SHP77 (cell line): ENCODE measurements at regions not wholly inside any gene's neighbourhood (a gene's known extent, or its start where the extent isn't known, plus 50 kb on each side); places are given as distances from the start of the nearest gene placed in this dataset.
A peak's percentile ranks its signal among the peaks of the same experiment; 100 is the strongest.

Experiments
- DNase-seq, 2 experiments: peaks; one replicate each; lab custom pipeline; 2025; lab: John Stamatoyannopoulos, UW

GRCh38 chr3:30945291-30945690 lies 50.8 kb upstream of the GADL1 start:
- no peak for DNase-seq

DNA sequence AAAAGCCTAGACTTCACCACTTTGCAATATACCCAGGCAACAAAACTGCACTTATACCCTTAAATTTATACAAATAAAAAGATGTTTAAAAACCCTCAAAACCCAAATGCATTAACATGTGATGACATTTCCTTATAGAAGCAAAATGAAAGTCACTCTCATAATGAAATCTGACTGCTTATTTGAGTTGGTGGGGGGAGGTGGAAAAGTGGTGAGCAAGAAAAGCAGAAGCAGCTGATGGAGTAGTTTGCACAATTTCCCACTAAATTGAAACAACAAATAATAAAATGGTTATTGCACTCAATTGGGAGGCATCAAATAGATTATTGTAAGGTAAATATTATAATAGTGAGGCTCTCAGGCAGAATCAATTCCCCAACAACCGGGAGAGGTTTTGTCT lies 54.0 kb upstream of the GADL1 start:
- no peak for DNase-seq

DNA sequence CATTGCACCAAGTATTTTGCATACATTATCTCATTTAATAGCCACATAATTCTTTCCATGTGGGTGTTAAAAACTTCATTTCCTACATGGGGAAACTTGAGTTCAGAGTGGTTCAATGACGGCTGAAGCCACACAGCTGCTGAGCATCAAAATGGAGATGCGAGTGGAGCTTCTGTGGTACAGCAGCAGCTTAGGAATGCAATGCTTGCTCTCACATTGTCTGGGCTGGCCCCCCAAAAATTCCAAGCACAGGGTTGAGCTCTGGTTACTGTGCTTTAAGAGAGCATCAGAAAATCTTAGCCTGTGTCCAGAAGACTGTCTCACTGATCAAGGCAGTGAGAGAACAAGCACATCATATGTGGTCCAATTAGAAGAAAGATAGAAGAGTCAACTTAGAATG lies 57.4 kb upstream of the GADL1 start:
- no peak for DNase-seq

DNA sequence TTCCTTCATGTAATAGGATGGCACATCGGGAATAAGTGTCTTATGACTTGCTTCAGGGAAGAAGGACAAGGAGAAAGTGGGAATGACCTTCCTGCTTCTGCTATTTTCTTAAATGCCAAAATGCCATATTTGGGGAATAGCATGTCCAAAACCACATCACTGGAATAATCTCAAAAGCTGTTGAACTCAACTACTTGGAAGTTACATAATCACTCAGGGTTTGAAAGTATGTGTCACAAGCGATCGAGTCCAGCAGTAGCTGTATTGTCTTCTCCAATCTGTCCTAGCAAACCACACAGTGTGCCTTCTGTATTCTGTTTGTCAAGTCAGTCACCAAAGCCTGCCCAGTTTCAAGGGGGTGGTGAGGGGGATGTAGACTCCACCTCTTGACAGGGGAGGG lies 58.3 kb upstream of the GADL1 start:
- DNase-seq: no peak

GRCh38 chr3:30954426-30954825 lies 60.0 kb upstream of the GADL1 start:
- no peak for DNase-seq

DNA sequence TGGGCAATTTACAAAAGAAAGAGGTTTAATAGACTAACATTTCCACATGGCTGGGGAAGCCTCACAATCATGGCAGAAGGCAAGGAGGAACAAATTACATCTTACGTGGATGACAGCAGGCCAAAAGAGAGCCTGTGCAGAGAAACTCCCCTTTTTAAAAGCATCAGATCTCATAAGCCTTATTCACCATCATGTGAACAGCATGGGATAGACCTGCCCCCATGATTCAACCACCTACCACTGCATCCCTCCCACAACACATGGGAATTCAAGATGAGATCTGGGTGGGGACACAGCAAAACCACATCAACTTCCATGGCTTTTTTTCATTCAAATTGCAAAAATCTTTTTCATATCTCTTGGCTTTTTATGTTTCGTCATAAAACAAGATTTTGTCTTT lies 67.6 kb upstream of the GADL1 start:
- no peak for DNase-seq

DNA sequence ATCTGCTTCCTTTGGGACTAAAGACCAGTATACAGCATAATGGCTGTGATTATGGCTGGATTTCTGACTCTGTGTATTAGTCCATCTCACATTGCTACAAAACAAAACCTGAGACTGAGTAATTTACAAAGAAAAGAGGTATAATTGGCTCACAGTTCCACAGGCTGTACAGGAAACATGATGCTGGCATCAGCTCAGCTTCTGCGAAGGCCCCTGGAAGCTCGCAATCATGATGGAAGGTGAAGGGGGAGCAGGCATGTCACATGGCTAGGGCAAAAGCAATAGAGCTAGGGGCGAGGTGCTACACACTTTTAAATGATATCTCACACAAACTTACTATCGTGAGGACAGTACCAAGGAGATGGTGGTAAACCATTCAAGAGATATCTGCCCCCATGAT lies 68.0 kb upstream of the GADL1 start:
- DNase-seq: no peak

GRCh38 chr3:30963223-30963722 lies 68.8 kb upstream of the GADL1 start:
- DNase-seq: no peak

DNA sequence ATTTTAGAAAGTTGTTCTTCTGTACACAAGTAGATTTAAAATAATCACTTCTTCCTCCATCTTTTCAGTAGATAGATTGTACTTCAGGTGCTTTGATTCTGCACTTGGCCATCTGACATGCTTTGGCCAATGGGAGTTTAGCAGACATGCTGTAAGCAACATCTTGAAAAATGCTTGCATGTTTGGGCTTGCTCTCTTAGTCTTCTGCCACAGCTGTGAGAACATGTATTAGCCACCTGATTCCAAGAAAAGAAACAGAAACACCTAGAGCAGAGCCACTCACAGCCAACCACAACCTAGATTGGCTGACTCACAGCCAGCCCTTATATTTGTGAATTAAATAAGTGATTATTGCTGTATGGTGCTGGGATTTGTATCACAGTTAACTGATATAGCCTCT lies 70.2 kb upstream of the GADL1 start:
- DNase-seq: no peak

DNA sequence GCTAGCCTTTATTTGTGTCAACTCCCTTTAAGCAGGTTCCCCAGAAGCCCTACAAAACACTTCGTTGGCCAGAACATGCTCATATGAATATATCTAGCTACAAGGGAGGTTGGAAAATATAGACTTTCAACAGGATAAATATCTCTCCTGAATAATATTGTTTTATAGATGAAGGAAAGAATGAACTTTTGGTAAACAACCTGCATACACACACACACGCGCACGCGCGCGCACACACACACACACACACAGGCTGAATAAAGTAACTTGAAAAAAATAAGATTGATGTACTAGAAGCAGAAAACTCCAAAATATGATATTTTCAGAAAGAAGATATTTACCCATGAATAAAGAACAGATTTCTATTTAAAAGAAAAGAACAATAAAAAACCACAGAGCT lies 72.4 kb upstream of the GADL1 start:
- DNase-seq: no peak

DNA sequence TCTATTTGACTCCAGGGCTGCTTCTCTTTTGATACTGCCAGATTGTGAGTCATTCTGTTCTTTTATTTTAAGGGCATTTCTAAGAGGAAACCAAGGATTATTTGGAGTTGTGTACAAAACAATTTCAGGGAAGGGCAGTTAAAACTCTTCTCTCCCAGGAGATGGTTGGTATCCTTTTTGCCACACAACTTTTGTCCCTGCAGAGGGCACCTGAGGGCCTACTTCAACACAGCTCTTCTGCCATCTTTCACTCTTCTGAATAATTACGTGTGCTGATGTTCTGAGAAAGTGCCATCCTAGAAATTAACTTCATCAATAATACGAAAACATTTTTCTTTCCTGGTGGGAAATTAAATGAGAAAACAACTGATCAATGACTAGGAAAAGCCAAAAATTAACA lies 75.7 kb upstream of the GADL1 start:
- no peak for DNase-seq

GRCh38 chr3:30972449-30972848 lies 78.0 kb upstream of the GADL1 start:
- no peak for DNase-seq

DNA sequence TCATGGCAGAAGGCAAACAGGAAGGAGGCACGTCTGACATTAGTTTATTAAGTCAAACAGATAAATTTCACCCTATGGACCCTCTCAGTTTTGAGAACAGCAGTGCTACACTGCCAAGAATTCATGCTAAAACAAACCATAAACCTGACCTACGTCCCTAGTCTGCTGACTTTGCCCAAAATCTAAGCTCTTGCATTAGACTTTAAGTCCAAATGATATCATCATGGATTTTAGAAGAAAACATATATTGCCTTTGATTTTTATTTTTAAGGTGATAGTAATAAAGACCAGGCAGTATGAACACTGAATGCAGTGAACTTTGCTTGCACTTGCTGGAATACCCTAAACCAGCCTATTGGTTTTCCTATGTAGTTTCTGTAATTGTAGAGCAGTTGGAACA lies 79.6 kb upstream of the GADL1 start:
- DNase-seq: no peak

GRCh38 chr3:30977592-30977991 lies 83.1 kb upstream of the GADL1 start:
- no peak for DNase-seq

- no peak for DNase-seq
Measured at GRCh38 chr3:30980993-30981392, 86.5 kb upstream of the GADL1 start.

GRCh38 chr3:30982416-30983075 lies 88.1 kb upstream of the GADL1 start:
- DNase-seq: no peak

DNA sequence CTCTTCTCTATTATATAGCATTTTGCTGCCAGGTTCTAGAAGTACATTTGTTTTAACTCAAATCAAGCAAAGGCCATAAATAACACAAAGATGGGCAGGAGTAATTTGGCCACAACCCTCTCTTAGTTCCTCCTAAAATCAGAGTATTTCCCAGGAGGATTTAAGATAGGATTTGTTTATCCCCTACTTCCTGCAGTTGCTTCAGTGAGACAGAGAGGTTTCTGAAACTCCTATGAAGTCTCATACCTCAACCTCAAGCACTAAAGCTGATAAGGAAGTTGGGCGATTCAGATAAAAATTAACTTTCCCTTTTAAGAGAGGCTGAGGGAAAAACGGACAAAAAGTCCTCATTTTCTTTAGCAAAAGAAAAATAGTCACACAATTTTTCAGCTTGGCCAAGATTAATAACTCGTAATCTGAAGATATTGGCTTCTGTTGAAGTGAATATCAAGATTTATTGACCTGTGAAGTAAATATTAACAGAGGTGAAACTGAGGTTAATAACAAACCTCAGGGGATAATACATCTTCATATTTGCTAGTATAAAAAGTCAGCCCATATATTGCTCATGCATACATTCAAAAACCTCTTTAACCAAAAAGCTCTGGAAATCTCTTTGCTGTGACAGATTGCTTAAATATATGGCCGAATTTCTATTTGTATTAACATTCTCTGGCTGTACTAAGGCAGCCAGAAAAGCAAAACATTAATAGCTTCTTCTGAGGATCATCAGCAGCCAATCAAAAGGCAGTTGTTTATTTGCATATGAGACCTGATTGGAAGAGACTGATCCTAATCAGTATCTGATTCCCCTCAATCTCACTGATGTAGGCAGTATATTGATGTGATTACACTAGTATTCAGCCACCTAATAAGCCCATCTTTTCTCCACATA lies 90.6 kb upstream of the GADL1 start:
- DNase-seq: no peak

GRCh38 chr3:30986551-30986950 lies 92.1 kb upstream of the GADL1 start:
- peak; percentile 43 to 60 for DNase-seq

GRCh38 chr3:30988769-30989168 lies 94.3 kb upstream of the GADL1 start:
- no peak for DNase-seq

- peak; percentile 34 to 50 for DNase-seq
Measured at GRCh38 chr3:30989276-30990030, 95.0 kb upstream of the GADL1 start.

DNA sequence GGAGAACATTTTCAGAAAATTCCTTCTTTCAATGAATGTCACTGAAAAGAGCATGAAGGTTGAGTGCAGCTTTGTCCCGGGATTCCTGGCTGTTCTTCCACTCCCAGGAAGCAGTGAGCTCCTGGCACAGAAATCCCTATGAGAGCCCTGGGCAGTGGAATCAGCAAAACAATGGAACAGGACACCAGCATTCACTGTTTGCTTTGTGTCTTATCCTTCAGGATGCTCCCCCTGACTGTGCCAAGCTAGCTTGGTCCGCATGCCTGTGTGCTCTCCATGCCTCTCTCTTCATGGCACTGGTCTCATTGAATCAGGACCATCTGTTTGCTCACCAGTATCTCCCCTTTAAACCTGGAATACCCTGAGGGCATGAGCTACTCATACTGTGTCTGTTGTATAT lies 102.0 kb upstream of the GADL1 start:
- DNase-seq: peak; percentile 12 to 13

DNA sequence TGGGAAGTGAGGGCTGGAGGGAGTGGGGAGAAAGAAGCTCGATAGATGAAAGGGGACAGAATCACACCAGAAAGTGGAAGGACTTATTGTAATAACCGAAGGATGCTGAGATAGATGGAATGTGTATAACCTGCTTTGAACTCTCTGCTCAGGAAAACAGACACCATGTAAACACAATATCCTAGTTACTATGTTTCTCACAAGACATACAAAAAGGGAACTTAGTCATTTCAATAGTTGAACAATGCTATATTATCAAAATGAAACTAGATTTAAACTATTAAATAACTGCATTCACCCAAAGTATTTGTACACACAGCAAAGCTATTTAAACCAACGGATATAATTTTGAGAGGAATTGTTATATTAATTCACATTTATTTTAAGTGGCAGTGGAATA lies 108.3 kb upstream of the GADL1 start:
- DNase-seq: no peak
